Astrocyte (in vitro differentiated cells and primary cell): ENCODE measurements at regions not wholly inside any gene's neighbourhood (a gene's known extent, or its start where the extent isn't known, plus 50 kb on each side); places are given as distances from the start of the nearest gene placed in this dataset.
"Not testable (repeated sequence)": the region's sequence is repeated elsewhere in the genome, so short reads cannot be mapped to it uniquely, and the experiment has no call there.

Experiments used
- CTCF ChIP-seq: IDR thresholded peaks from 2 replicates; pipeline ENCODE4 v1.5.1; 2011; ENCODE audit warnings: low read depth, mild to moderate bottlenecking, inconsistent platforms, low read length, moderate library complexity; ENCODE audit not compliant: insufficient read depth
- EZH2 ChIP-seq: IDR thresholded peaks from 2 replicates; pipeline ENCODE4 v1.6.1; 2012; ENCODE audit warnings: mild to moderate bottlenecking, low read length, inconsistent platforms; ENCODE audit not compliant: insufficient read depth

DNA sequence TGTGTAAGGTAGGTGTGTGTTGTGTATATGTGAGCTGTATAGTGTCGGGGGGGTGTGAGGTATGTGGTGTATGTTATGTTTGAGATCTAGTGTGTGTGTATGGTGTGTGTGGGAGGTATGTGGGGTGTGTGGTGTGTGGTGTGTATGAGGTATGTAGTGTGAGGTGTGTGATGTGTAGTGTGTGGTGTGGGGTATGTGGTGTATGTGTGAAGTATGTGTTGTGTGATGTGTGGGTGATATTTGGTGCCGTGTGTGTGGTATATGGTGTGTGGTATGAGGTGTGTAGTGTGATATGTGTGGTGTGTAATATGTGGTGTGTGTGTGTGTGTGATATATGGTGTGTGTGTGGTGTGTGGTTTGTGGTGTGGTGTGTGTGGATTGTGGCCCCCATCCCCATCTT lies 4451.2 kb upstream of the TPTE start:
- TF ChIP-seq EZH2, CTCF: not testable (repeated sequence)
